Left lung (tissue), 4 donors: ENCODE measurements at regions not wholly inside any gene's neighbourhood (a gene's known extent, or its start where the extent isn't known, plus 50 kb on each side); places are given as distances from the start of the nearest gene placed in this dataset.

Source experiments
- ATAC-seq: fragments of 200-7000 bp; cut with Tn5 transposase; one replicate; pipeline ENCODE4 v1.9.1; 2020; ENCODE audit warnings: moderate library complexity
- DNase-seq, 4 donors: peaks; one replicate each; pipeline ENCODE4 v3.0.0-alpha.2; 2013 to 2020
- H3K27ac ChIP-seq, 2 donors: fragments of 200-600 bp; sonication (generic) in 1 of 2; one replicate each; pipeline versions ENCODE4 v1.5.0 to v1.8.0; 2020 to 2021
- H3K27me3 ChIP-seq, 2 donors: fragments of 200-600 bp; sonication (generic) in 1 of 2; one replicate each; pipeline versions ENCODE4 v1.5.0 to v1.8.0; 2020 to 2021
- H3K36me3 ChIP-seq, 2 donors: fragments of 200-600 bp; sonication (generic) in 1 of 2; one replicate each; pipeline versions ENCODE4 v1.5.0 to v1.8.0; 2020 to 2021
- H3K4me1 ChIP-seq, 2 donors: fragments of 200-600 bp; one replicate each; pipeline ENCODE4 v1.8.0; 2021
- H3K4me3 ChIP-seq, 2 donors: fragments of 200-600 bp; sonication (generic) in 1 of 2; one replicate each; pipeline versions ENCODE4 v1.5.0 to v1.8.0; 2020 to 2021; ENCODE audit warnings: mild to moderate bottlenecking in 1 of 2
- H3K9me3 ChIP-seq, 2 donors: fragments of 200-600 bp; sonication (generic) in 1 of 2; one replicate each; pipeline versions ENCODE4 v1.5.0 to v1.8.0; 2020 to 2021
- intact Hi-C, 2 donors: fragments of 100-400 bp; cut with DNase I; formaldehyde crosslinking; loops; one replicate each; pipeline versions ENCODE4 v1.11.2 to v1.14.2; 2022
- TF ChIP-seq, protein P1 (sequence below), 2 donors: fragments of 200-600 bp; sonication (generic) in 1 of 2; IDR thresholded peaks; one replicate each; pipeline versions ENCODE4 v1.5.0 to v1.8.0; 2021; ENCODE audit warnings: antibody characterized with exemption in 2 of 2
- donor health status: DM: no; HTN: yes; CAD: no.
- donor health status: DM: no; HTN: no; CAD: no.

DNA sequence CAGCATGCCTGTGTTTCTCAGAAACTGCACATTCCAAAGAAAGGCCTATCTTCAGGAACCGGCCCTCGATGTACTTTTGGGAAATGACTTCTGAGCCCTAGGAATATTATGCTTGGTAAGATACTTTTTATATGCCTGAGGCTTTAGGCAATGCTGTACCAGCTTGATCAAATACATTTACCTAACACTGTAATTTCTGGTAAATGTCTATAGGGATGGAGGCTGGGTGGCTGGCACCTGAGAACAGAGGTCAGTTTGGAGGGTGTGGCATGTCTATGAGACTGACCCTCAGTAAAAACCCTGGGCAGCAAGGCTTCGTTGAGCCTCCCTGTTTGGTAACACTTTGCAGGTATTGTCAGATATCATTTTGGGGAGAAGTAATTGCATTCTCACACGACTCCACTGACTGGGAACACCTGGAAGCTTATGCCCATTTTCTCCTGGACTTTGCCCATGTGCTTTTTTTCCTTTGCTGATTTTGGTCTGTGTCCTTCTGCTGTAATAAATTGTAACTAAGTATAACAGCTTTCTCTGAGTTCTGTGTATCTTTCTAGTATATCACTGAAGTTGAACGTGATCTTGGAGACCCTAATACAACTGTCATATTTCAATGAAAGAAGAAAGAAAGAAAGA lies 1339.1 kb downstream of the OLFM4 start:
- no peak overlapping the region for H3K4me3 ChIP-seq
- intact Hi-C loops, result no loop called here
- H3K36me3 ChIP-seq, result no peaks in the 10 kb centered on the region
- peaks cover 0 to 6% of the 10 kb centered on the region in 2 donors for H3K9me3 ChIP-seq
- ATAC-seq (no peak), DNase-seq (no peak)
- H3K27me3 ChIP-seq, result no peaks in the 10 kb centered on the region
- no peaks in the 10 kb centered on the region for H3K4me1 ChIP-seq
- no peak overlapping the region for H3K27ac ChIP-seq
- TF ChIP-seq, protein P1, sequence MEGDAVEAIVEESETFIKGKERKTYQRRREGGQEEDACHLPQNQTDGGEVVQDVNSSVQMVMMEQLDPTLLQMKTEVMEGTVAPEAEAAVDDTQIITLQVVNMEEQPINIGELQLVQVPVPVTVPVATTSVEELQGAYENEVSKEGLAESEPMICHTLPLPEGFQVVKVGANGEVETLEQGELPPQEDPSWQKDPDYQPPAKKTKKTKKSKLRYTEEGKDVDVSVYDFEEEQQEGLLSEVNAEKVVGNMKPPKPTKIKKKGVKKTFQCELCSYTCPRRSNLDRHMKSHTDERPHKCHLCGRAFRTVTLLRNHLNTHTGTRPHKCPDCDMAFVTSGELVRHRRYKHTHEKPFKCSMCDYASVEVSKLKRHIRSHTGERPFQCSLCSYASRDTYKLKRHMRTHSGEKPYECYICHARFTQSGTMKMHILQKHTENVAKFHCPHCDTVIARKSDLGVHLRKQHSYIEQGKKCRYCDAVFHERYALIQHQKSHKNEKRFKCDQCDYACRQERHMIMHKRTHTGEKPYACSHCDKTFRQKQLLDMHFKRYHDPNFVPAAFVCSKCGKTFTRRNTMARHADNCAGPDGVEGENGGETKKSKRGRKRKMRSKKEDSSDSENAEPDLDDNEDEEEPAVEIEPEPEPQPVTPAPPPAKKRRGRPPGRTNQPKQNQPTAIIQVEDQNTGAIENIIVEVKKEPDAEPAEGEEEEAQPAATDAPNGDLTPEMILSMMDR (IDR thresholded peaks at IDR 0.05), result no peak

DNA sequence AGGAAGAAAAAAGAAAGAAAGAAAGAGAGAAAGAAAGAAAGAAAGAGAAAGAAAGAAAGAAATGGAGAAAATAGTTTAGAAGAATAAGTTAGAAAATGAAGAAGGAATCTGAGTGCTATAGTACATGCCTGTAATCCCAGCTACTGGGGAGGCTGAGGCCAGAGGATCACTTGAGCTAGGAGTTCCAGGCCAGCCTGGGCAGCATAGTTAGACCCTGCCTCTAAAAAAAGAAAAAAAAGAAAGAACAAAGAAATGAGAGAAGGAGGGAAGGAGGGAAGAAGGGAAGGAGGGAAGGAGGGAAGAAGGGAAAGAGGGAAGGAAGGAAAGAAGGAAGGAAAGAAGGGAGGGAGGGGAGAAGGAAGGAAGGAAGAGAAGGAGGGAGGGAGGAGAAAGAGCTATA lies 1339.8 kb downstream of the OLFM4 start:
- intact Hi-C loops, result no loop called here
- H3K27me3 ChIP-seq, result no peaks in the 10 kb centered on the region
- no peak overlapping the region for H3K4me3 ChIP-seq
- TF ChIP-seq, protein P1 (IDR thresholded peaks at IDR 0.05), result no peak
- H3K36me3 ChIP-seq, result no peaks in the 10 kb centered on the region
- H3K4me1 ChIP-seq, result no peaks in the 10 kb centered on the region
- ATAC-seq, result no peak
- H3K27ac ChIP-seq, result no peak overlapping the region
- peaks cover 0 to 6% of the 10 kb centered on the region in 2 donors for H3K9me3 ChIP-seq
- no peak for DNase-seq

DNA sequence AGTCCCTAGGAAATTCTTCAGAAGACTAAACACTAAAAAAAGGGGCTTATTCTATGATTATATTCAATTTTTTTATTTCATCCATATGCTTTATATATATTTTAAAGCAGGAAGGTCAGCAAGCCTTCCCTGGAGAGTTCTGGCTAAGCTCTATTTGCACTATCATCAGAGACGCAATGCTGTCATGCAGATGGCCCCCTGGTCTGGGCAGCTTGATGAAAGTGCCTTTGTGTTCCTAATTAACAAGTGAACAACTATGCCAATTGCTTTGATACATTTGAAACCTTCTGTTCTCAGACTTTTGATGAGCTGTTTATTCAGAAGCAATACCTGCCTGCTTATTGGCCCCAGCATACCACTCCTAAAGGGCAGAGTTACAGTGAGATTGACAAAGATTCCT lies 1344.6 kb downstream of the OLFM4 start:
- no peak for ATAC-seq
- peaks cover 0 to 6% of the 10 kb centered on the region in 2 donors for H3K9me3 ChIP-seq
- intact Hi-C loops, result no loop called here

DNA sequence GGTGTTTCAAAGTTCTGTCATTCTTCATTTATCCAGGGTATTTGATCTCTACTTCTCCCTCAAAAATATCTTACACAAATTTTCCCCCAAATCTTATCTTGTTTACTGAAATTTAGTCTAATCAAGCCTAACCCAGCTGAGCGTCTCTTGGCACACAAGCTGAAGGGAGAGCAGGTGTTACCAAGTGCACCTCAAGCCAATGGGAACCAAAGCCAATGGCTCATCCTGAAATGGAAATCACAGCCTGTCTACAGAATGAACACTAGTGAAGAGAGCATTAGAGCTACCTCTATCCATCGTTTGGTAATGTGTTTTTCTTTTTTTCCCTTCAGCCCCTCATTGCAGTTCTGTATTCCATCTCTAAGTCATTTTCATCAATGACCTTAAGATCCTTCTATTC lies 1350.8 kb downstream of the OLFM4 start:
- intact Hi-C loops, result no loop called here
- TF ChIP-seq, protein P1 (IDR thresholded peaks at IDR 0.05), result no peak
- Histone ChIP-seq H3K4me3 (no peak overlapping the region), H3K9me3 (no peaks in the 10 kb centered on the region), H3K36me3 (no peaks in the 10 kb centered on the region), H3K4me1 (no peaks in the 10 kb centered on the region), H3K27ac (no peak overlapping the region), H3K27me3 (no peaks in the 10 kb centered on the region)
- DNase-seq, result no peak
- no peak for ATAC-seq

More for the DNA sequence above, 1344.6 kb downstream of the OLFM4 start:
- Histone ChIP-seq H3K27ac (no peak overlapping the region), H3K27me3 (no peaks in the 10 kb centered on the region), H3K4me3 (no peak overlapping the region), H3K36me3 (no peaks in the 10 kb centered on the region), H3K4me1 (no peaks in the 10 kb centered on the region)
- TF ChIP-seq, protein P1 (IDR thresholded peaks at IDR 0.05), result no peak
- no peak for DNase-seq

DNA sequence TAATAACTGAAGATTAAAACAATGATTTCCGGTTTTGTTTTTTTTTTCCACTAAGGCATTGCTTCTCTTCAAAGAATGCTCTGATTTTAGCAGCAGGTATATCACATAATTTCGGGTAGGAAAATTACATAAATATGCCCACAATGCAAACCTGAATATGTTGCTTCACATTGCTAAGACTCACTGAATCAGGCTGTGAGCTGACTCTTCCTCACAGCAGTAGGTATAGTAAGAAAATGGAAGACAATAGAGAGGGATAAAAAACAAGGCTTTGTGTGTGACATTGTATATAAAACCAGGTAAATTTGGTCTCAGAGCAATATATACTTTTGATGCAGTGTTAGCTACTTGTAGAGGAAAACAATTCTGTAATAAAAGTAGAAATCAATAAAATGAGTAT lies 1355.0 kb downstream of the OLFM4 start:
- Histone ChIP-seq H3K27ac (no peak overlapping the region), H3K4me3 (no peak overlapping the region), H3K27me3 (no peaks in the 10 kb centered on the region), H3K9me3 (no peaks in the 10 kb centered on the region), H3K36me3 (no peaks in the 10 kb centered on the region), H3K4me1 (no peaks in the 10 kb centered on the region)
- DNase-seq, result no peak
- ATAC-seq, result no peak
- TF ChIP-seq, protein P1 (IDR thresholded peaks at IDR 0.05), result no peak
- intact Hi-C loops, result loop anchor here in 1 of 2 donors (5.0 kb wide), 1 partner anchor 34 kb away; no protein-coding TSS in a partner anchor
